OCI-LY7 (cell line): ENCODE measurements at regions not wholly inside any gene's neighbourhood (a gene's known extent, or its start where the extent isn't known, plus 50 kb on each side); places are given as distances from the start of the nearest gene placed in this dataset.
A peak's percentile ranks its signal among the peaks of the same experiment; 100 is the strongest.

Source experiments
- BruUV-seq: library from RNA; stranded (reverse); fragments of 400-500 nt; replicated peaks from 2 replicates; lab custom pipeline; 2021; lab: Mats Ljungman, UMichigan
- CTCF ChIA-PET: fragments of 300-600 bp; sonication (Branson Sonifier 250); formaldehyde crosslinking; loops from one replicate; lab custom pipeline; 2022; ENCODE audit warnings: antibody characterized with exemption; ENCODE audit not compliant: unreplicated experiment; lab: Charles Lee
- POLR2A ChIA-PET: fragments of 300-600 bp; sonication (Branson Sonifier 250); formaldehyde crosslinking; loops from one replicate; lab custom pipeline; 2022; ENCODE audit warnings: antibody characterized with exemption; lab: Charles Lee
- DNase-seq: peaks from one replicate; pipeline ENCODE4 v3.0.0-alpha.2; 2015; ENCODE audit warnings: low spot score
- H2AFZ ChIP-seq: fragments of 200-600 bp; sonication (generic), shearing (Covaris generic); 2 replicates; pipeline ENCODE4 v1.6.1; 2014; ENCODE audit warnings: mild to moderate bottlenecking, antibody characterized with exemption, low read length, moderate library complexity
- H3K27ac ChIP-seq: fragments of 200-600 bp; sonication (generic); 2 replicates; pipeline ENCODE4 v1.5.1; 2014; ENCODE audit warnings: mixed run types, low read depth, mild to moderate bottlenecking, moderate library complexity, low read length, inconsistent platforms; ENCODE audit not compliant: poor library complexity, severe bottlenecking
- H3K36me3 ChIP-seq: fragments of 200-600 bp; sonication (generic); 2 replicates; pipeline ENCODE4 v1.6.1; 2014; ENCODE audit warnings: mild to moderate bottlenecking, antibody characterized with exemption, low read length, moderate library complexity, mixed read lengths; ENCODE audit not compliant: insufficient read depth
- H3K4me1 ChIP-seq: fragments of 200-600 bp; sonication (generic); 2 replicates; pipeline ENCODE4 v1.5.1; 2014; ENCODE audit warnings: mild to moderate bottlenecking, low read length; ENCODE audit not compliant: insufficient read depth, poor library complexity, severe bottlenecking
- H3K4me2 ChIP-seq: fragments of 200-600 bp; sonication (generic); 2 replicates; pipeline ENCODE4 v1.6.1; 2014; ENCODE audit warnings: mild to moderate bottlenecking, low read length
- H3K4me3 ChIP-seq: fragments of 200-600 bp; sonication (generic); 2 replicates; pipeline ENCODE4 v1.5.1; 2014; ENCODE audit warnings: mild to moderate bottlenecking, low read depth, low read length; ENCODE audit not compliant: poor library complexity, severe bottlenecking
- H3K79me2 ChIP-seq: fragments of 200-600 bp; sonication (generic); 2 replicates; pipeline ENCODE4 v1.6.1; 2016; ENCODE audit warnings: low read depth, mild to moderate bottlenecking, low read length, moderate library complexity, mixed read lengths; ENCODE audit not compliant: insufficient read depth
- H3K9me2 ChIP-seq: fragments of 200-600 bp; sonication (generic); 2 replicates; pipeline ENCODE4 v1.6.1; 2016; ENCODE audit warnings: mild to moderate bottlenecking, low read length, mixed read lengths; ENCODE audit not compliant: insufficient read depth
- H3K9me3 ChIP-seq: fragments of 200-600 bp; sonication (generic); 2 replicates; pipeline ENCODE4 v1.6.1; 2014; ENCODE audit warnings: mild to moderate bottlenecking, mixed run types, low read length, mixed read lengths
- H4K20me1 ChIP-seq: fragments of 200-600 bp; sonication (generic); 2 replicates; pipeline ENCODE4 v1.6.1; 2014; ENCODE audit warnings: mild to moderate bottlenecking, antibody characterized with exemption, low read length, moderate library complexity, mixed read lengths; ENCODE audit not compliant: insufficient read depth
- CTCF ChIP-seq: fragments of 200-600 bp; sonication (generic); conservative IDR thresholded peaks from 2 replicates; pipeline ENCODE4 v1.5.1; 2014; ENCODE audit warnings: mild to moderate bottlenecking, antibody characterized with exemption, low read length, moderate library complexity, mixed read lengths
- EZH2phosphoT487 ChIP-seq: fragments of 200-600 bp; sonication (generic); IDR thresholded peaks from 2 replicates; pipeline ENCODE4 v1.6.1; 2018; ENCODE audit warnings: low read depth, borderline replicate concordance, mild to moderate bottlenecking, mixed run types, antibody characterized with exemption, low read length, moderate library complexity, mixed read lengths
- intact Hi-C: fragments of 100-400 bp; cut with micrococcal nuclease; formaldehyde crosslinking; loops from one replicate; pipeline ENCODE4 v1.10.0; 2022; ENCODE audit not compliant: unreplicated experiment

GRCh38 chr4:126087101-126087500 is 772.3 kb downstream of the FAT4 start:
- no peaks in the 10 kb centered on the region for H3K4me1 ChIP-seq
- ChIA-PET CTCF (no interaction called here), POLR2A (no interaction called here)
- H3K27ac ChIP-seq: no peak overlapping the region
- no peaks in the 10 kb centered on the region for H3K79me2 ChIP-seq
- no peak overlapping the region for H2AFZ ChIP-seq
- no peak overlapping the region for H3K4me3 ChIP-seq
- H3K9me3 ChIP-seq: no peaks in the 10 kb centered on the region
- DNase-seq: no peak
- no peak overlapping the region for H3K4me2 ChIP-seq
- H4K20me1 ChIP-seq: no peaks in the 10 kb centered on the region
- H3K9me2 ChIP-seq: no peaks in the 10 kb centered on the region
- no peak for TF ChIP-seq CTCF
- TF ChIP-seq EZH2phosphoT487: no peak
- intact Hi-C loops: no loop called here
- no peaks in the 10 kb centered on the region for H3K36me3 ChIP-seq
- no TSS peak for BruUV-seq

- ChIA-PET POLR2A (no interaction called here), CTCF (no interaction called here)
- no peaks in the 10 kb centered on the region for H3K36me3 ChIP-seq
- no peaks in the 10 kb centered on the region for H3K9me2 ChIP-seq
- no peaks in the 10 kb centered on the region for H4K20me1 ChIP-seq
- no peak for DNase-seq
- no peak overlapping the region for H3K4me3 ChIP-seq
- H2AFZ ChIP-seq: no peak overlapping the region
- no TSS peak for BruUV-seq
- H3K27ac ChIP-seq: no peak overlapping the region
- intact Hi-C loops: no loop called here
- H3K9me3 ChIP-seq: no peaks in the 10 kb centered on the region
- no peak for TF ChIP-seq EZH2phosphoT487
- no peak for TF ChIP-seq CTCF
- H3K79me2 ChIP-seq: no peaks in the 10 kb centered on the region
- no peak overlapping the region for H3K4me2 ChIP-seq
- H3K4me1 ChIP-seq: no peaks in the 10 kb centered on the region
Observed at GRCh38 chr4:126097155-126097799, 782.5 kb downstream of the FAT4 start.

- TF ChIP-seq EZH2phosphoT487: no peak
- peak; percentile 57 for TF ChIP-seq CTCF
- no peaks in the 10 kb centered on the region for H3K9me2 ChIP-seq
- H3K4me3 ChIP-seq: no peak overlapping the region
- POLR2A ChIA-PET: no interaction called here
- no peaks in the 10 kb centered on the region for H3K4me1 ChIP-seq
- intact Hi-C loops: no loop called here
- H4K20me1 ChIP-seq: no peaks in the 10 kb centered on the region
- no peak overlapping the region for H2AFZ ChIP-seq
- no peaks in the 10 kb centered on the region for H3K36me3 ChIP-seq
- no peaks in the 10 kb centered on the region for H3K79me2 ChIP-seq
- no peak overlapping the region for H3K27ac ChIP-seq
- no peaks in the 10 kb centered on the region for H3K9me3 ChIP-seq
- DNase-seq: peak; percentile 3
- H3K4me2 ChIP-seq: no peak overlapping the region
- CTCF ChIA-PET: no interaction called here
- no TSS peak for BruUV-seq
Observed at GRCh38 chr4:126106658-126107057, 791.9 kb downstream of the FAT4 start.
